Nephron (organoid): ENCODE measurements at regions not wholly inside any gene's neighbourhood (a gene's known extent, or its start where the extent isn't known, plus 50 kb on each side); places are given as distances from the start of the nearest gene placed in this dataset.

Experiments used
- H3K27ac Mint-ChIP-seq, 3 experiments: 2 replicates each; pipeline ENCODE4 v1.8.0; 2020; ENCODE audit warnings: mixed read lengths in 3 of 3, mild to moderate bottlenecking in 2 of 3, moderate library complexity in 1 of 3
- H3K27me3 Mint-ChIP-seq: 2 replicates; pipeline ENCODE4 v1.8.0; 2021; ENCODE audit warnings: low read depth, mild to moderate bottlenecking, moderate library complexity, mixed read lengths
- H3K36me3 Mint-ChIP-seq: 2 replicates; pipeline ENCODE4 v1.8.0; 2020; ENCODE audit warnings: low read depth, mixed read lengths
- H3K4me1 Mint-ChIP-seq: 2 replicates; pipeline ENCODE4 v1.8.0; 2020; ENCODE audit warnings: mixed read lengths
- H3K4me3 Mint-ChIP-seq, 3 experiments: 2 replicates each; pipeline ENCODE4 v1.8.0; 2020; ENCODE audit warnings: mild to moderate bottlenecking in 3 of 3, mixed read lengths in 3 of 3, moderate library complexity in 2 of 3
- H3K9me3 Mint-ChIP-seq: 2 replicates; pipeline ENCODE4 v1.8.0; 2020; ENCODE audit warnings: mixed read lengths
- TF ChIP-seq, protein P1 (sequence below), 3 experiments: fragments of 200-600 bp; sonication (generic); IDR thresholded peaks; one replicate each; pipeline ENCODE4 v1.5.0; 2021; ENCODE audit warnings: antibody characterized with exemption in 3 of 3; ENCODE audit not compliant: unreplicated experiment in 3 of 3

- H3K9me3 Mint-ChIP-seq: no peaks in the 10 kb centered on the region
- TF ChIP-seq, protein P1, sequence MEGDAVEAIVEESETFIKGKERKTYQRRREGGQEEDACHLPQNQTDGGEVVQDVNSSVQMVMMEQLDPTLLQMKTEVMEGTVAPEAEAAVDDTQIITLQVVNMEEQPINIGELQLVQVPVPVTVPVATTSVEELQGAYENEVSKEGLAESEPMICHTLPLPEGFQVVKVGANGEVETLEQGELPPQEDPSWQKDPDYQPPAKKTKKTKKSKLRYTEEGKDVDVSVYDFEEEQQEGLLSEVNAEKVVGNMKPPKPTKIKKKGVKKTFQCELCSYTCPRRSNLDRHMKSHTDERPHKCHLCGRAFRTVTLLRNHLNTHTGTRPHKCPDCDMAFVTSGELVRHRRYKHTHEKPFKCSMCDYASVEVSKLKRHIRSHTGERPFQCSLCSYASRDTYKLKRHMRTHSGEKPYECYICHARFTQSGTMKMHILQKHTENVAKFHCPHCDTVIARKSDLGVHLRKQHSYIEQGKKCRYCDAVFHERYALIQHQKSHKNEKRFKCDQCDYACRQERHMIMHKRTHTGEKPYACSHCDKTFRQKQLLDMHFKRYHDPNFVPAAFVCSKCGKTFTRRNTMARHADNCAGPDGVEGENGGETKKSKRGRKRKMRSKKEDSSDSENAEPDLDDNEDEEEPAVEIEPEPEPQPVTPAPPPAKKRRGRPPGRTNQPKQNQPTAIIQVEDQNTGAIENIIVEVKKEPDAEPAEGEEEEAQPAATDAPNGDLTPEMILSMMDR (IDR thresholded peaks at IDR 0.05; ENCODE audit: unreplicated experiment in 3 of 3): no peak
- peak overlapping the region; percentile 24 to 76 (median 67) for H3K27ac Mint-ChIP-seq
- H3K4me1 Mint-ChIP-seq: peaks cover 24% of the 10 kb centered on the region
- H3K36me3 Mint-ChIP-seq: no peaks in the 10 kb centered on the region
- H3K4me3 Mint-ChIP-seq: no peak overlapping the region
- peaks cover 14% of the 10 kb centered on the region for H3K27me3 Mint-ChIP-seq
These were observed 90.1 kb upstream of the PITX1 start for GRCh38 chr5:135124128-135124527.

DNA sequence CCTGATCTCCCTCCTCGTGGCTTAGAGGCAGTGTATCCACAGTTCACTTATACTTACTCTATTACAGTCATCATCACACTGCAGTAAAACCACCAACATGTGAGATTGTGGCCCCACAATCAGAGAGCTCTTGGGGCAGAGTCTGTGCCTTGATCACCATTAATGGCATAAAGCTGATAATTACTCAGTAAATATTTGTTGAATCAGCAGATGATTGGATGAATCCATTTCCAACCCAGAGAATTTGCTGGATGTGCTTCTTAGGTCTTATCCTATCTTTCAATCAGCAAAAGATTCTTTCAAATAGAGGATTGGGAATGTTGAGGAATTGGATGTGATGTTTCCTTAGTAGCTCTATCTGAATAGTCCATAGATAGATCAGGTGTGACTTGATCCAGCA, 88.8 kb upstream of the PITX1 start:
- TF ChIP-seq, protein P1 (IDR thresholded peaks at IDR 0.05; ENCODE audit: unreplicated experiment in 3 of 3): no peak
- H3K36me3 Mint-ChIP-seq: no peaks in the 10 kb centered on the region
- peaks cover 20% of the 10 kb centered on the region for H3K27me3 Mint-ChIP-seq
- peaks cover 30% of the 10 kb centered on the region for H3K4me1 Mint-ChIP-seq
- H3K9me3 Mint-ChIP-seq: no peaks in the 10 kb centered on the region
- no peak overlapping the region for H3K27ac Mint-ChIP-seq
- H3K4me3 Mint-ChIP-seq: no peak overlapping the region

- Mint-ChIP-seq H3K27me3 (peaks cover 21% of the 10 kb centered on the region), H3K4me3 (no peak overlapping the region), H3K27ac (no peak overlapping the region), H3K9me3 (no peaks in the 10 kb centered on the region), H3K4me1 (peaks cover 27% of the 10 kb centered on the region), H3K36me3 (no peaks in the 10 kb centered on the region)
- TF ChIP-seq, protein P1 (IDR thresholded peaks at IDR 0.05; ENCODE audit: unreplicated experiment in 3 of 3): no peak
These were observed 86.9 kb upstream of the PITX1 start for GRCh38 chr5:135120951-135121350.

- Mint-ChIP-seq H3K27me3 (peaks cover 24% of the 10 kb centered on the region), H3K4me1 (peaks cover 33% of the 10 kb centered on the region), H3K4me3 (no peak overlapping the region), H3K36me3 (no peaks in the 10 kb centered on the region), H3K9me3 (no peaks in the 10 kb centered on the region), H3K27ac (no peak overlapping the region)
- TF ChIP-seq, protein P1 (IDR thresholded peaks at IDR 0.05; ENCODE audit: unreplicated experiment in 3 of 3): no peak
These were observed 85.5 kb upstream of the PITX1 start for GRCh38 chr5:135119481-135119880.

DNA sequence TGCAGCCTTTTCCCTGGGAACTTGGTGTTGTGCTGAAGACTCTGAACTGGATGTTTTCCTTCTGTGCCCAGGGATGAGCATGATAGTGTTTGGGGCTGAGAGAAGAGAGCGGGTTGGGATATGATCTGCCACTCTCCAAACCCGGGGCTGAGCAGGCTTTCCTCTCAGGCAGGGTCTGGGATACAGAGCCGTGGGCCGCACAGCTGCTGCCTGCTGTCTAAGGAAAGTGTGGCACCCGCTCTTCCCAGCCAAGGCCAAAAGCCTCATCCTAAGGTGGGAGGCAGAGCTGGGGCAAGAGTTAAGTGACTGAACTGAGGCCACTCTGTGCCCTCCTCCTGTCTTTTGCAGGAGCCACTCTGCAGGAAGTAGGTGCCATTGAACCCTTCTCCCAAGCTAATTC, 83.6 kb upstream of the PITX1 start:
- TF ChIP-seq, protein P1 (IDR thresholded peaks at IDR 0.05; ENCODE audit: unreplicated experiment in 3 of 3): no peak
- H3K27me3 Mint-ChIP-seq: peaks cover 24% of the 10 kb centered on the region
- peaks cover 39% of the 10 kb centered on the region for H3K4me1 Mint-ChIP-seq
- no peak overlapping the region for H3K4me3 Mint-ChIP-seq
- H3K27ac Mint-ChIP-seq: no peak overlapping the region
- no peaks in the 10 kb centered on the region for H3K9me3 Mint-ChIP-seq
- no peaks in the 10 kb centered on the region for H3K36me3 Mint-ChIP-seq

DNA sequence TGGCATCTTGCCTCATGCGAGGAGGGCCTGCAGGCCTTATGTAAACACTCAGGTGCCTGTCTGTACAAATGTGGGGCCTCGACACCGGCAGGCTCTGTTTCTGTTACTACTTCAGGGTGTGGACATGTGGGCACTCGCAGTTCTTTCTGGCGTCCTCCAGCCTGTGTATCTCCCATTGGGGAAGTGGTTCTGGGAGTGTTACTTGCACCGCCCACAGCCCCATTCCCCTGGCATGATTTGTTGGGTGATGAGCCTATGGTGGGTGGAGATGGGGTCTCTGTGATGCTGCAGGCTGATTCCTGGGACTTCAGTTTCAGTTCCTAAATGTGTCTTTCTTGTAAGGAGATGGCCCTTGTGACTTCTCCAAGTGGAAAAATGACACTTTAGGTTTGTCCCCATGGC, 82.1 kb upstream of the PITX1 start:
- Mint-ChIP-seq H3K4me1 (peaks cover 43% of the 10 kb centered on the region), H3K4me3 (no peak overlapping the region), H3K9me3 (no peaks in the 10 kb centered on the region), H3K27me3 (peaks cover 21% of the 10 kb centered on the region), H3K36me3 (no peaks in the 10 kb centered on the region), H3K27ac (no peak overlapping the region)
- TF ChIP-seq, protein P1 (IDR thresholded peaks at IDR 0.05; ENCODE audit: unreplicated experiment in 3 of 3): no peak
